HG03521 (cell line): ENCODE measurements at regions not wholly inside any gene's neighbourhood (a gene's known extent, or its start where the extent isn't known, plus 50 kb on each side); places are given as distances from the start of the nearest gene placed in this dataset.

Source experiments
- ATAC-seq: cut with Tn5 transposase; IDR thresholded peaks from one replicate; pipeline ENCODE4 v1.9.1; 2021; ENCODE audit warnings: mild to moderate bottlenecking, moderate library complexity; ENCODE audit not compliant: unreplicated experiment

DNA sequence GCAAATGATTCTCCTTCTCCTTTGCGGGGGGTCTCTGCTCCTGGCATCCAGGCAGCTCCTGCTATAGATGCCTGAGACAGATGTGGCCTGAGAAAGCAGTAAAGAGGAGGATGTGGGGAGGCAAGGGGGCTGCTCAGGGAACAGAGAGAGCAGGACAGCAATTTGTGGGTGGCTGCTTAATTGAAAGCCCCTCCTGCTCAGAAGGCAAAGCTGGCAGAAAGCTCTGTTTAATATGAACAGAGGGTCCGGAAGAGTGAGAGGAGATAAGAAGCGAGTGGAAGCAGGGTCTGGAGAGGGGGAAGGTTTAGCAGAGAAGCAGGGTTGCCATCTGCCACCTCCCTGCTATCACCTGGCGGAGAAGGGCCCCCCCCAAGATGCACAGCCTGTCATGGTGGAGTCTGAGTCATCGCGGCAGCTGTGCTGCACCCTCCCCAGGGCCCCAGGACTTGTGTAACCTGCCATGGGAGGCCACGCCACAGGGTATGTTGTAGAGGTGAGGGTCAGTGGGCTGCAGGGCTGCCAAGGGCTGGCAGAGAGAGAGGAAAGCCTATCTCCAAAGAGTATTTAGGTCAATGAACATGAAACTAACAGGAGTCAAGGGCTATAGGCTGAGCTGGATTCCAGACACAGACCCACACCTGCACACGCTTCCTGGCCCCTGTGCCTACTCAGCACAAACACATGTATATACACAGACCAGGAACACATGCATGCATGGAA, 1109.8 kb upstream of the AUTS2 start:
- no peak for ATAC-seq

GRCh38 chr7:68491523-68492358, 1106.5 kb upstream of the AUTS2 start:
- no peak for ATAC-seq

GRCh38 chr7:68492359-68492690, 1106.0 kb upstream of the AUTS2 start:
- no peak for ATAC-seq

GRCh38 chr7:68503400-68503799, 1094.9 kb upstream of the AUTS2 start:
- no peak for ATAC-seq

DNA sequence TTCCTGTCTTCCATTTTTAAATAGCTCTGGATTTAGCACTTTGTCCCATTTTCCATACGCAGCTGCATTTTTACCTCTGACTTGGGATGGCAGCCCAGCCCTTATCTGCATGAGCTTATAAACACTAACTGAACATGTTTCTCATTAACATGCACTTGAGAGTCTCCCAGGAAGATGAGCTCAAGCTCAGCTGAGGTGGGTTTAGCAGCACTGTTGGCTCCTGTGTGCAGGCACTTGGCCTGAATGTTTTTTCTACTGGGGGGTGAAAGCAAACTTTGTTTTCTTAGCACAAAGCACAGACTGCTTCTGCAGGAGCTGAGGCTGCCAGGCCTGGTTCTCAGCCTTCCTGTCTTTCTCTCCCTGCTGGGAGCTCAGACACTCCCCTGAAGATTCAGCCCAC, 1093.6 kb upstream of the AUTS2 start:
- ATAC-seq: no peak

DNA sequence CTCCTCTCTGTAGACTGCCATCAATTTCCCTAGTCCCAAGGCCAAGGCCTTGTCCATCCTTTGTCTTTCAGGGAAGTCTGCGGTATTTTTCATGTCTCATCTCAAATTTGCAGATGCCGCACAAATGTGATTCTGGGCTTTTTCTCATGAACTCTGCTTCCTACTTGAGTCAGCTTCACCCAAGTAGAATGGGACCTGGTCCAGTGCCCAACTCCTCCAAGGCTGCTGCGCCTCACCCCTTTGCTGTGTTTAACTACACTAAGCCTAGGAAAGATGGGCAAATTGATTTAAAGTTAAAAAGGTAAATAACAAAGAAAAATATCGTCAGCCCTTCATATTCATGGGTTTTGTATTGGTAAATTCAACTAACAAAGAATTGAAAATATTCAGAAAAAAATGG, 1092.6 kb upstream of the AUTS2 start:
- ATAC-seq: no peak

- ATAC-seq: no peak
Observed at GRCh38 chr7:68507668-68508067, 1090.6 kb upstream of the AUTS2 start.

DNA sequence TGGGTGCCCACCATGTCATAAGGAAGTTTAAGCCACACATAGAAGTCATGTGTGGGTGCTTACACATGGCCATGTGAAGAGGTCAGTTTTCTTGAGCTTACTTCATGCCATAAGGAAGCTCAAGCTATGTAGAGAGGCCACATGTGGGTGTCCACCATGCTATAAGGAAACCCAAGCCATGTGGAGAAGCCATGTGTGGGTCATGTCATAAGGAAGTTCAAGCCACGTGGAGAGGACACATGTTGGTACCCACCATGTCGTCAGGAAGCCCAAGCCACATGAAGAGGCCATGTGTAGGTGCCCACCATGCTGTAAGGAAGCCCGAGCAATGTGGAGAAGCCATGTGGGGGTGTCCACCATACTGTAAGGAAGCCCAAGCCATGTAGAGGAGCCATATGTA, 1089.2 kb upstream of the AUTS2 start:
- ATAC-seq: no peak

DNA sequence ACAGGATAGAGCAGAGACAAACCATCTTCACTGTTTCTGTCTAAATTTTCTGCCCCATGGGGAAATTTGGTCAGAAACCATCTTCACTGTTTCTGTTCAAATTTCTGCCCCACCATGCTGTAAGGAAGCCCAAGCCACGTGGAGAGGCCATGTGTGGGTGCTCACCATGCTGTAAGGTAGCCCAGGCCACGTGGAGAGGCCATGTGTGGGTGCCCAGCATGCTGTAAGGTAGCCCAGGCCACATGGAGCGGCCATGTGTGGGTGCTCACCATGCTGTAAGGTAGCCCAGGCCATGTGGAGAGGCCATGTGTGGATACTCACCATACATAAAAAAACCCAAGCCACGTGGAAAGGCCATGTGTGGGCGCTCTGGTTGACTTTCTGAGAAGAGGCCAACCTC, 1088.7 kb upstream of the AUTS2 start:
- no peak for ATAC-seq

- no peak for ATAC-seq
Observed at GRCh38 chr7:68511281-68511680, 1087.0 kb upstream of the AUTS2 start.

GRCh38 chr7:68512466-68512865, 1085.8 kb upstream of the AUTS2 start:
- no peak for ATAC-seq

GRCh38 chr7:68518060-68518459, 1080.2 kb upstream of the AUTS2 start:
- no peak for ATAC-seq

- no peak for ATAC-seq
Observed at GRCh38 chr7:68524126-68524525, 1074.1 kb upstream of the AUTS2 start.

DNA sequence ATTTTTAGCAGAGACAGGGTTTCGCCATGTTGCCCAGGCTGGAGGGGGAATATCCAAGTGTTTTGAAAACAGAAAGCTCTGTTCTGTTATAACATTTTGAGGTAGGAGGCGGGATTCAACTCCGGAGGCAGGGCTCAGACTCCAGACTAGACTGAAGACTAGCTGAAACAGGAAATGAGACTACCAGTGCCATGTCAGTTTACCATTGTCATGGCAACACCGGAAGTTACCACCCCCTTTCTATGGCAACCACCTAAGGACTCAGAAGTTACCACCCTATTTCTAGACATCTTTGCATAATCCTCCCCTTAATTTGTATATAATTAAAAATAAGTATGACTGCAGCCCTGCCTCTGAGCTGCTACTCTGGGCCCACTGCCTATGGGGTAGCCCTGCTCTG, 1069.1 kb upstream of the AUTS2 start:
- ATAC-seq: no peak

- no peak for ATAC-seq
Observed at GRCh38 chr7:68535266-68535665, 1063.0 kb upstream of the AUTS2 start.

DNA sequence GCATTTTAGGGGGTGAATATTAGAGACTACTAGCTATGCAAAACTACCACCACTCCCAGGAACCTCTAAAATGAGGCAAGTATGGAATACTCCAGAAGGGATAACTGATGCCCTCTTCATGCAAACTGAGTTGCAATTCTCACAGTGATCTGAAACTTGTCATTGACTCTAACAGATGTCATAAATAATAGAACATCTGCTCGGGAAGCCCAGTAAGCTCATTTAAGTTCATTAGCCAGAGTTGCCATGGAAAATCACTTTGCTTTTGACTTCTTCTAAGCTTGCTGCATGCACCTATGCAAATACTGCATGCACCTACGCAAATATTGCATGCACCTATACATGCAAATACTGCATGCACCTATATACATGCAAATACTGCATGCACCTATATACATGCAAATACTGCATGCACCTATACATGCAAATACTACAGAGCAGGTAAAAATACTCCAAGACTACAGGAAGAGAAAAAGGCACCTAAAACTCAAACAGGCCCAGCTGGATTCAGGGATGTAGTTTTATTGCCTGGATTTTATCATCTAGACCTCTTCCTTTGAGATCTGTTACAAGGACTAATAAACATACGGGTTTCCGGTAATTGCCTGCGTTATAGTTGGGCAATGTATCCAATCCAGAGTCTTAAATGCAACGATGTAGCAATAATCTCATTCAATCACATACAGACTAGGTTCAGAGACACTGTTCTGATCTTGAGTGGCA, 1061.1 kb upstream of the AUTS2 start:
- no peak for ATAC-seq

DNA sequence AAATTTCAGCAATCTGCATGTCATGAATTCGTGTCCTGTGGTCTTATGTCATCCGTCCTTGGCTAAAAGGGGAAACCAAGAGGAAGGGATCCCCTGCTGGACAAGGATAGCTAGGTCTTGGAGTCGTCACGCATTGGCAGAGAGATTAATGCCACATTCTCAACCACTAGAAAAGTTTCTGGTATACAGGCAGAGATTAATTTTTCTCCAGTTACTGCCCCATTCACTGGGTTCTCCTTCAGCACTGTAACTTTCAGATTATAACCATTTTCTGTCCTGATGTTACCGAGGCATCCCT, 1060.6 kb upstream of the AUTS2 start:
- ATAC-seq: no peak

DNA sequence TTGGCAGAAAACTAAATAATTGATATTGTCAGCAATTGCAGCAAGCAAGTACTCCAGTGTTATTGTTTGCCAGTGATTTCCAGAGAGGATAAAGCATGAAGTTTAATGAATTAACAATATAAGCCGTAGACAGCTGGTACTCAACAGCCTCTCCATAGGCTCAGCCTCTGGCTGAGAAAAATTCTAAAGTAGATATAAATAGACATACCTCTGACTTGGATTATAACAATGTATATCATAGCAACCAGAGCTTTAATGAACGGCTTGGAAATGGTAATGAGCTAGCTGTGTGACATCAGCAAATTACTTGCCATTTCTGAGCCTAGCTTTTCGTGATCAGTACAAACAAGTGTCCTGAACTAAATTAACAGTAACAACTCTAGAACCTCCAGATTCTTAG, 1055.4 kb upstream of the AUTS2 start:
- no peak for ATAC-seq

- no peak for ATAC-seq
Observed at GRCh38 chr7:68544851-68545250, 1053.4 kb upstream of the AUTS2 start.

DNA sequence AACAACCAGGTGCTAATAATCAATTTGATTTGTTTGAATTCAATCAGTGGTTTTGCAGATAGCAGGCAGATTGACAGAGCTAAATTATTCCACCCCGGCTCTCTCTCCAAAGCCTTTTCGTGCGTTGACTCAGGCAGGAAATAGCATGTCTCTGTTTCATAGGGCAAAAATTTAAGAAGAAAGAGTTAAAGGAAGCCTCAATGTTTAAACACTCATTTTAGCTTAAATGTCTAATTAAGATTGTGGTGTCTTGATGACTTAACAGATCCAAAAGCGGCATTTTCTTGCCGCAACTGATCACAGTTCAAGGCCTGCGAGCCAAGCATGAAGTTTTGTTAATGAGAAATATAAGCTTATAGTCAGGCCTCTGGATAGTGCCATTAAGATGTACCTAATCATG, 1051.1 kb upstream of the AUTS2 start:
- ATAC-seq: no peak

GRCh38 chr7:68547799-68548198, 1050.5 kb upstream of the AUTS2 start:
- no peak for ATAC-seq

- no peak for ATAC-seq
Observed at GRCh38 chr7:68550027-68550426, 1048.2 kb upstream of the AUTS2 start.
